SU-DHL-6 (cell line): ENCODE measurements at regions not wholly inside any gene's neighbourhood (a gene's known extent, or its start where the extent isn't known, plus 50 kb on each side); places are given as distances from the start of the nearest gene placed in this dataset.
"Not testable (repeated sequence)": the region's sequence is repeated elsewhere in the genome, so short reads cannot be mapped to it uniquely, and the experiment has no call there.

Source experiments
- CTCF ChIP-seq: fragments of 200-600 bp; sonication (generic); IDR thresholded peaks from one replicate; pipeline ENCODE4 v1.5.1; 2017; ENCODE audit warnings: antibody characterized with exemption, mild to moderate bottlenecking, low read length, moderate library complexity; ENCODE audit not compliant: insufficient read depth, poor library complexity, severe bottlenecking
- EZH2phosphoT487 ChIP-seq: fragments of 200-600 bp; sonication (generic), shearing (Covaris generic); conservative IDR thresholded peaks from 2 replicates; pipeline ENCODE4 v1.6.1; 2018; ENCODE audit warnings: mild to moderate bottlenecking, antibody characterized with exemption, low read length, moderate library complexity, mixed read lengths

GRCh38 chr20:29044239-29044638 is 2213.2 kb upstream of the DEFB115 start:
- not testable (repeated sequence) for TF ChIP-seq CTCF, EZH2phosphoT487
